ENCODE measurements at regions not wholly inside any gene's neighbourhood (a gene's known extent, or its start where the extent isn't known, plus 50 kb on each side); places are given as distances from the start of the nearest gene placed in this dataset.

DNA sequence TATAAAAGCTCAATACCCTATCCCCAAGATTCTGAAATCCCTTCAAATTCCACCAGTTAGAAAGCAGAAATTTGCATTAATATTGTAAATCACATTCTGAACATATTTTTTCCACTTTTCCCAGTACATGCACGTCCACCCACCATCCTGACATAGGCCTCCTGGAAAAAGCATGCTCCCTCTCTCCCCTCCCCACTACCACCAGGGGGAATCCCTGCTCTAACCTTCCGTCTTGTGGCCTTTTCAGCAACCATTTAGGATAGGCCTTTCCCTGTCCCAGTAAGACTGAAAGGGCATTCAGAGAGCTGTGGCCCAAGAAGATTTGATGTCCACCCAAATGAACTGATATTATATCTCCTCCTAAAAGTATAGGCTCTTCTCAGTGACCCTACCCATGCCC lies 182.1 kb downstream of the ARRDC4 start:
- Mint-ChIP-seq H3K36me3 (ENCODE audit: low read depth, unreplicated experiment) (no peaks in the 10 kb centered on the region), H3K27me3 (ENCODE audit: low read depth, unreplicated experiment) (peaks cover 2% of the 10 kb centered on the region), H3K4me1 (ENCODE audit: low read depth, unreplicated experiment) (no peaks in the 10 kb centered on the region), H3K4me3 (ENCODE audit: unreplicated experiment) (no peak overlapping the region), H3K27ac (ENCODE audit: unreplicated experiment) (no peak overlapping the region), H3K9me3 (ENCODE audit: unreplicated experiment) (no peaks in the 10 kb centered on the region)
- FAIRE-seq, result no peak
- no peaks in the 10 kb centered on the region for H3K79me2 ChIP-seq (ENCODE audit: insufficient read depth, low read length)
- no peak overlapping the region for H2AFZ ChIP-seq (ENCODE audit: low read depth, low read length)
- H4K20me1 ChIP-seq (ENCODE audit: insufficient read depth, low read length), result no peaks in the 10 kb centered on the region
- H3K9me3 ChIP-seq (ENCODE audit: insufficient read depth, low read depth, low read length), result no peaks in the 10 kb centered on the region
- H3K4me3 ChIP-seq (ENCODE audit: insufficient read depth, low read depth, low read length), result no peak overlapping the region
- no peak overlapping the region for H3K9ac ChIP-seq (ENCODE audit: low read length)
- no peak for TF ChIP-seq EZH2 (IDR thresholded peaks at IDR 0.05; ENCODE audit: insufficient read depth, low read length)
- TF ChIP-seq, protein P1, sequence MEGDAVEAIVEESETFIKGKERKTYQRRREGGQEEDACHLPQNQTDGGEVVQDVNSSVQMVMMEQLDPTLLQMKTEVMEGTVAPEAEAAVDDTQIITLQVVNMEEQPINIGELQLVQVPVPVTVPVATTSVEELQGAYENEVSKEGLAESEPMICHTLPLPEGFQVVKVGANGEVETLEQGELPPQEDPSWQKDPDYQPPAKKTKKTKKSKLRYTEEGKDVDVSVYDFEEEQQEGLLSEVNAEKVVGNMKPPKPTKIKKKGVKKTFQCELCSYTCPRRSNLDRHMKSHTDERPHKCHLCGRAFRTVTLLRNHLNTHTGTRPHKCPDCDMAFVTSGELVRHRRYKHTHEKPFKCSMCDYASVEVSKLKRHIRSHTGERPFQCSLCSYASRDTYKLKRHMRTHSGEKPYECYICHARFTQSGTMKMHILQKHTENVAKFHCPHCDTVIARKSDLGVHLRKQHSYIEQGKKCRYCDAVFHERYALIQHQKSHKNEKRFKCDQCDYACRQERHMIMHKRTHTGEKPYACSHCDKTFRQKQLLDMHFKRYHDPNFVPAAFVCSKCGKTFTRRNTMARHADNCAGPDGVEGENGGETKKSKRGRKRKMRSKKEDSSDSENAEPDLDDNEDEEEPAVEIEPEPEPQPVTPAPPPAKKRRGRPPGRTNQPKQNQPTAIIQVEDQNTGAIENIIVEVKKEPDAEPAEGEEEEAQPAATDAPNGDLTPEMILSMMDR (IDR thresholded peaks at IDR 0.05; ENCODE audit: insufficient read depth, low read depth, low read length), result no peak
- no peak overlapping the region for H3K4me2 ChIP-seq (ENCODE audit: low read length)
- no peak for DNase-seq (ENCODE audit: low read depth)
- H3K4me1 ChIP-seq (ENCODE audit: insufficient read depth, low read length), result no peaks in the 10 kb centered on the region
- no peaks in the 10 kb centered on the region for H3K36me3 ChIP-seq (ENCODE audit: insufficient read depth, low read length)
- no peaks in the 10 kb centered on the region for H3K27me3 ChIP-seq (ENCODE audit: insufficient read depth, low read length)
- no peak overlapping the region for H3K27ac ChIP-seq (ENCODE audit: low read depth, low read length)

DNA sequence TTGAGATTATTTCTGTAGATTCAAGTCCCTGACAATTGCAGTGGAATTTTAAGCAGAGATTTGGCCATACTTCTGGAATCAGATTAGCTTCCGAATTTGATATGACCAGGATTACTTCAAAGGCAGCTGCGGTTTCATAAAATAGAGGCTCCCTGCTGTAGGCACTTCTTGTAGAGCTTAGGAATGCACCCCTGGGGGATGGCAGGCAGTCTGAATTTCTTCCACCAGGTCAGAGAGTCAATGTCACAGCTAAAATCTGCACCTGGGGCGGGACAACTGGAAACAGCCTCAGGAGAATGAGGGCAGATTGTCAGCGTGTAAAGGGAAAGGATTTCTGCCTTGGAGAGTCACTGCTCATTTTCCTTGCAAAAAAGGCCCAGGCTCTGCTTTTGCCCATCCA lies 182.6 kb downstream of the ARRDC4 start:
- no peaks in the 10 kb centered on the region for H3K4me1 ChIP-seq (ENCODE audit: insufficient read depth, low read length)
- H3K9ac ChIP-seq (ENCODE audit: low read length), result no peak overlapping the region
- H3K4me3 ChIP-seq (ENCODE audit: insufficient read depth, low read depth, low read length), result no peak overlapping the region
- DNase-seq (ENCODE audit: low read depth) (no peak), FAIRE-seq (no peak)
- no peaks in the 10 kb centered on the region for H3K27me3 ChIP-seq (ENCODE audit: insufficient read depth, low read length)
- H2AFZ ChIP-seq (ENCODE audit: low read depth, low read length), result no peak overlapping the region
- no peaks in the 10 kb centered on the region for H3K36me3 ChIP-seq (ENCODE audit: insufficient read depth, low read length)
- Mint-ChIP-seq H3K4me1 (ENCODE audit: low read depth, unreplicated experiment) (no peaks in the 10 kb centered on the region), H3K27me3 (ENCODE audit: low read depth, unreplicated experiment) (peaks cover 3% of the 10 kb centered on the region), H3K4me3 (ENCODE audit: unreplicated experiment) (no peak overlapping the region), H3K36me3 (ENCODE audit: low read depth, unreplicated experiment) (no peaks in the 10 kb centered on the region), H3K9me3 (ENCODE audit: unreplicated experiment) (no peaks in the 10 kb centered on the region), H3K27ac (ENCODE audit: unreplicated experiment) (no peak overlapping the region)
- TF ChIP-seq, protein P1 (IDR thresholded peaks at IDR 0.05; ENCODE audit: insufficient read depth, low read depth, low read length), result no peak
- TF ChIP-seq EZH2 (IDR thresholded peaks at IDR 0.05; ENCODE audit: insufficient read depth, low read length), result no peak
- no peaks in the 10 kb centered on the region for H3K79me2 ChIP-seq (ENCODE audit: insufficient read depth, low read length)
- H3K4me2 ChIP-seq (ENCODE audit: low read length), result no peak overlapping the region
- H4K20me1 ChIP-seq (ENCODE audit: insufficient read depth, low read length), result no peaks in the 10 kb centered on the region
- H3K9me3 ChIP-seq (ENCODE audit: insufficient read depth, low read depth, low read length), result no peaks in the 10 kb centered on the region
- no peak overlapping the region for H3K27ac ChIP-seq (ENCODE audit: low read depth, low read length)

DNA sequence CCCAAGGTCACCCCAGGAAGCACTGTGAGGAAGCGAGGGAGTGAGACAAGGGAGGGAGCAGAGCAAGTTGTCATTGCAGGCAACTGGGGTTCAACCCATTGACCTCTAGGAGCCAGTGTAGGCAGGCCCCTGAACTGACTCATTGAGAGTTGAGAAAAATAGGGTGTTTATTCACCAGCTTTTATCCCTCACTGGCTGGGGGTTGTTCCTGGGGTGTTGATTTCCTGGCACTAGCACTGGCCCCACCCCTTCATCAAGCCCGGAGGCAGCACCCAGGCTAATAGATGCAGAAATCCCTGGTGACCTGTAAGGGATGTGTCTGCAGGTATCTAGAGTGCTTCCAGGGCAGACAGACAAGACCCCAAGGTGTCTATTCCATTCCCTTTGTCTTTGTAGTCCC lies 183.9 kb downstream of the ARRDC4 start:
- H3K27ac ChIP-seq (ENCODE audit: low read depth, low read length), result no peak overlapping the region
- H3K4me3 Mint-ChIP-seq (ENCODE audit: unreplicated experiment), result no peak overlapping the region
- H3K79me2 ChIP-seq (ENCODE audit: insufficient read depth, low read length), result no peaks in the 10 kb centered on the region
- TF ChIP-seq, protein P1 (IDR thresholded peaks at IDR 0.05; ENCODE audit: insufficient read depth, low read depth, low read length), result no peak
- TF ChIP-seq EZH2 (IDR thresholded peaks at IDR 0.05; ENCODE audit: insufficient read depth, low read length), result no peak
- no peaks in the 10 kb centered on the region for H3K36me3 Mint-ChIP-seq (ENCODE audit: low read depth, unreplicated experiment)
- H3K4me2 ChIP-seq (ENCODE audit: low read length), result no peak overlapping the region
- no peak overlapping the region for H3K4me3 ChIP-seq (ENCODE audit: insufficient read depth, low read depth, low read length)
- no peaks in the 10 kb centered on the region for H3K9me3 ChIP-seq (ENCODE audit: insufficient read depth, low read depth, low read length)
- no peaks in the 10 kb centered on the region for H4K20me1 ChIP-seq (ENCODE audit: insufficient read depth, low read length)
- no peaks in the 10 kb centered on the region for H3K4me1 ChIP-seq (ENCODE audit: insufficient read depth, low read length)
- no peak overlapping the region for H2AFZ ChIP-seq (ENCODE audit: low read depth, low read length)
- H3K27me3 Mint-ChIP-seq (ENCODE audit: low read depth, unreplicated experiment), result peaks cover 3% of the 10 kb centered on the region
- H3K27me3 ChIP-seq (ENCODE audit: insufficient read depth, low read length), result no peaks in the 10 kb centered on the region
- DNase-seq (ENCODE audit: low read depth) (no peak), FAIRE-seq (no peak)
- no peak overlapping the region for H3K27ac Mint-ChIP-seq (ENCODE audit: unreplicated experiment)
- H3K9me3 Mint-ChIP-seq (ENCODE audit: unreplicated experiment), result no peaks in the 10 kb centered on the region
- H3K36me3 ChIP-seq (ENCODE audit: insufficient read depth, low read length), result no peaks in the 10 kb centered on the region
- no peaks in the 10 kb centered on the region for H3K4me1 Mint-ChIP-seq (ENCODE audit: low read depth, unreplicated experiment)
- H3K9ac ChIP-seq (ENCODE audit: low read length), result no peak overlapping the region
